ENCODE measurements at regions not wholly inside any gene's neighbourhood (a gene's known extent, or its start where the extent isn't known, plus 50 kb on each side); places are given as distances from the start of the nearest gene placed in this dataset.

- TF ChIP-seq POLR2AphosphoS5 (IDR thresholded peaks at IDR 0.05; ENCODE audit: low read depth, low read length) = no peak
- TF ChIP-seq POLR2A (IDR thresholded peaks at IDR 0.05; ENCODE audit: low read depth, low read length) = no peak
- no peak for TF ChIP-seq PAX5 (IDR thresholded peaks at IDR 0.05; ENCODE audit: insufficient read depth, low read length, severe bottlenecking)
- TF ChIP-seq TAF1 (IDR thresholded peaks at IDR 0.05; ENCODE audit: low read depth, low read length) = no peak
- no peak for TF ChIP-seq SPI1 (IDR thresholded peaks at IDR 0.05; ENCODE audit: low read depth, low read length)
Observed at GRCh38 chr17:65301184-65301583, 164.0 kb downstream of the RGS9 start.

Measured in GM12891 (cell line).